Sigmoid colon (tissue), 6 donors: ENCODE measurements at regions not wholly inside any gene's neighbourhood (a gene's known extent, or its start where the extent isn't known, plus 50 kb on each side); places are given as distances from the start of the nearest gene placed in this dataset.

Experiments used
- DNase-seq: peaks from one replicate; pipeline ENCODE4 v3.0.0-alpha.2; 2019
- H3K27ac ChIP-seq, 4 donors: fragments of 200-600 bp; sonication (generic); one replicate each; pipeline ENCODE4 v1.5.1; 2016 to 2019; ENCODE audit warnings: mild to moderate bottlenecking in 1 of 4
- H3K27me3 ChIP-seq, 3 donors: fragments of 200-600 bp; sonication (generic); one replicate each; pipeline ENCODE4 v1.5.1; 2019; ENCODE audit warnings: mild to moderate bottlenecking in 1 of 3
- H3K36me3 ChIP-seq, 4 donors: fragments of 200-600 bp; sonication (generic); one replicate each; pipeline ENCODE4 v1.5.1; 2016 to 2019
- H3K4me1 ChIP-seq, 4 donors: fragments of 200-600 bp; sonication (generic); one replicate each; pipeline ENCODE4 v1.5.1; 2017 to 2019
- H3K4me3 ChIP-seq, 4 donors: fragments of 200-600 bp; sonication (generic); one replicate each; pipeline ENCODE4 v1.5.1; 2017 to 2019; ENCODE audit warnings: mild to moderate bottlenecking in 2 of 4, moderate library complexity in 1 of 4
- H3K9me3 ChIP-seq, 4 donors: fragments of 200-600 bp in 3 of 4; sonication (generic) in 3 of 4; one replicate each; pipeline versions ENCODE4 v1.5.1 to v1.6.1; 2013 to 2019
- EP300 ChIP-seq, 4 donors: sonication (generic); formaldehyde crosslinking; IDR thresholded peaks; one replicate each; pipeline ENCODE4 v1.6.1; 2017; ENCODE audit warnings: antibody characterized with exemption in 4 of 4
- POLR2A ChIP-seq, 2 donors: fragments of 450-650 bp; IDR thresholded peaks; one replicate each; pipeline ENCODE4 v1.6.1; 2016; ENCODE audit warnings: antibody characterized with exemption in 2 of 2, mild to moderate bottlenecking in 2 of 2, moderate library complexity in 2 of 2
- POLR2AphosphoS5 ChIP-seq, 4 donors: sonication (generic); formaldehyde crosslinking; IDR thresholded peaks; one replicate each; pipeline ENCODE4 v1.6.1; 2017; ENCODE audit warnings: antibody characterized with exemption in 4 of 4
- WGBS, 2 donors: extraction: QIAGEN DNeasy Blood & Tissue Kit; methylation state at CpG; one replicate each; pipeline ENCODE4 v1.1.7; 2013; 5-methylcytosine and 5-hydroxymethylcytosine counted together
- intact Hi-C: fragments of 100-400 bp; cut with DNase I; formaldehyde crosslinking; loops from one replicate; pipeline ENCODE4 v1.15.1; 2023
- TF ChIP-seq, protein P1 (sequence below), 4 experiments: fragments of 450-650 bp in 3 of 4; fragments of 200-600 bp in 1 of 4; IDR thresholded peaks; one replicate each; pipeline ENCODE4 v1.5.1; 2016 to 2019; ENCODE audit warnings: antibody characterized with exemption in 4 of 4, mild to moderate bottlenecking in 3 of 4, moderate library complexity in 2 of 4
- donor health status: healthy with polysubstance abuse.
- donor health status: healthy.

DNA sequence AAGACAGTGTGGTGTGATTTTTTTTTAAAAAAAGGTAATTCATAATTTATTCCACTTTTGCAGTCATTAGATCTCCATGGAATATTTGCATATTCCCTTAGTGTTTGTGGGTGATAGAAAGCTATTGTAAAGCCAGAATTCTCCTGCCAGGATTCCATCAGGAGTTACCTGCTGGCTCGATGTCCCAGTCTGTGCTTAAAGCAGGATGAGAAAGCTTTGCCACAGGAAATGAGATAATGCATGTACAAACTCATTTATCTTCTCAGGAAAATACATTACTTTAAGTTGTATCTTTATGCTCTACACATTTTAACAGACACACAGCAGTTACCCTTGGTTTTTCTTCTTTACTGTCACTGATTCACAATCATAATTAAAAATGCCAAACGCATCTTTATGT, 553.0 kb downstream of the CD109 start:
- Histone ChIP-seq H3K36me3 (no peaks in the 10 kb centered on the region), H3K9me3 (no peaks in the 10 kb centered on the region), H3K4me1 (peaks cover 0 to 29% (median 12%) of the 10 kb centered on the region in 4 donors), H3K27ac (no peak overlapping the region), H3K27me3 (no peaks in the 10 kb centered on the region), H3K4me3 (no peak overlapping the region)
- TF ChIP-seq, protein P1, sequence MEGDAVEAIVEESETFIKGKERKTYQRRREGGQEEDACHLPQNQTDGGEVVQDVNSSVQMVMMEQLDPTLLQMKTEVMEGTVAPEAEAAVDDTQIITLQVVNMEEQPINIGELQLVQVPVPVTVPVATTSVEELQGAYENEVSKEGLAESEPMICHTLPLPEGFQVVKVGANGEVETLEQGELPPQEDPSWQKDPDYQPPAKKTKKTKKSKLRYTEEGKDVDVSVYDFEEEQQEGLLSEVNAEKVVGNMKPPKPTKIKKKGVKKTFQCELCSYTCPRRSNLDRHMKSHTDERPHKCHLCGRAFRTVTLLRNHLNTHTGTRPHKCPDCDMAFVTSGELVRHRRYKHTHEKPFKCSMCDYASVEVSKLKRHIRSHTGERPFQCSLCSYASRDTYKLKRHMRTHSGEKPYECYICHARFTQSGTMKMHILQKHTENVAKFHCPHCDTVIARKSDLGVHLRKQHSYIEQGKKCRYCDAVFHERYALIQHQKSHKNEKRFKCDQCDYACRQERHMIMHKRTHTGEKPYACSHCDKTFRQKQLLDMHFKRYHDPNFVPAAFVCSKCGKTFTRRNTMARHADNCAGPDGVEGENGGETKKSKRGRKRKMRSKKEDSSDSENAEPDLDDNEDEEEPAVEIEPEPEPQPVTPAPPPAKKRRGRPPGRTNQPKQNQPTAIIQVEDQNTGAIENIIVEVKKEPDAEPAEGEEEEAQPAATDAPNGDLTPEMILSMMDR (IDR thresholded peaks at IDR 0.05), result no peak
- TF ChIP-seq POLR2AphosphoS5 (IDR thresholded peaks at IDR 0.05) (no peak), EP300 (IDR thresholded peaks at IDR 0.05) (no peak), POLR2A (IDR thresholded peaks at IDR 0.05) (no peak)
- intact Hi-C loops, result no loop called here
- WGBS, 2 donors, result 66 to 69% methylated on average over 2 of the region's 2 CpGs
- DNase-seq, result no peak

GRCh38 chr6:74222768-74223333, 526.8 kb downstream of the CD109 start:
- H3K4me1 ChIP-seq, result no peaks in the 10 kb centered on the region
- no peak overlapping the region for H3K27ac ChIP-seq
- no peaks in the 10 kb centered on the region for H3K27me3 ChIP-seq
- H3K36me3 ChIP-seq, result no peaks in the 10 kb centered on the region
- intact Hi-C loops, result no loop called here
- no peak overlapping the region for H3K4me3 ChIP-seq
- no peaks in the 10 kb centered on the region for H3K9me3 ChIP-seq
- DNase-seq, result no peak
- no peak for TF ChIP-seq POLR2A (IDR thresholded peaks at IDR 0.05)
- TF ChIP-seq, protein P1 (IDR thresholded peaks at IDR 0.05), result no peak
- no peak for TF ChIP-seq EP300 (IDR thresholded peaks at IDR 0.05)
- no peak for TF ChIP-seq POLR2AphosphoS5 (IDR thresholded peaks at IDR 0.05)
- WGBS, 2 donors, result 53 to 60% methylated on average over 12 of the region's 12 CpGs

- Histone ChIP-seq H3K27me3 (no peaks in the 10 kb centered on the region), H3K36me3 (no peaks in the 10 kb centered on the region), H3K4me1 (peaks cover 0 to 2% (median 0%) of the 10 kb centered on the region in 4 donors), H3K9me3 (no peaks in the 10 kb centered on the region), H3K27ac (no peak overlapping the region), H3K4me3 (no peak overlapping the region)
- intact Hi-C loops, result loop anchor here (2.0 kb wide), 1 partner anchor 19 kb away; no protein-coding TSS in a partner anchor
- WGBS, 2 donors, result 57 to 61% methylated on average over 2 of the region's 2 CpGs
- DNase-seq, result no peak
- TF ChIP-seq EP300 (IDR thresholded peaks at IDR 0.05), result no peak
- TF ChIP-seq, protein P1 (IDR thresholded peaks at IDR 0.05), result no peak
- TF ChIP-seq POLR2A (IDR thresholded peaks at IDR 0.05), result no peak
- TF ChIP-seq POLR2AphosphoS5 (IDR thresholded peaks at IDR 0.05), result no peak
Measured at GRCh38 chr6:74213995-74214394, 518.0 kb downstream of the CD109 start.

GRCh38 chr6:74208239-74208638, 512.2 kb downstream of the CD109 start:
- WGBS, 2 donors, result 60 to 72% methylated on average over 2 of the region's 2 CpGs
- no peak for DNase-seq
- peaks cover 0 to 8% (median 3%) of the 10 kb centered on the region in 4 donors for H3K9me3 ChIP-seq
- H3K4me3 ChIP-seq, result no peak overlapping the region
- no peaks in the 10 kb centered on the region for H3K4me1 ChIP-seq
- H3K27me3 ChIP-seq, result no peaks in the 10 kb centered on the region
- H3K36me3 ChIP-seq, result no peaks in the 10 kb centered on the region
- TF ChIP-seq EP300 (IDR thresholded peaks at IDR 0.05), result no peak
- no peak for TF ChIP-seq POLR2AphosphoS5 (IDR thresholded peaks at IDR 0.05)
- TF ChIP-seq, protein P1 (IDR thresholded peaks at IDR 0.05), result no peak
- no peak for TF ChIP-seq POLR2A (IDR thresholded peaks at IDR 0.05)
- no peak overlapping the region for H3K27ac ChIP-seq
- intact Hi-C loops, result no loop called here
